Ishikawa (cell line): ENCODE measurements at regions not wholly inside any gene's neighbourhood (a gene's known extent, or its start where the extent isn't known, plus 50 kb on each side); places are given as distances from the start of the nearest gene placed in this dataset.

Experiments
- CEBPB ChIP-seq: IDR thresholded peaks from 2 replicates; pipeline ENCODE4 v1.6.1; 2012
- CREB1 ChIP-seq: IDR thresholded peaks from 2 replicates; pipeline ENCODE4 v1.6.1; 2012; ENCODE audit warnings: low read depth
- EGR1 ChIP-seq: IDR thresholded peaks from 2 replicates; pipeline ENCODE4 v1.6.1; 2012
- EP300 ChIP-seq: IDR thresholded peaks from 2 replicates; pipeline ENCODE4 v1.6.1; 2012; ENCODE audit warnings: borderline replicate concordance
- FOXM1 ChIP-seq: IDR thresholded peaks from 2 replicates; pipeline ENCODE4 v1.6.1; 2012; ENCODE audit warnings: low read depth, borderline replicate concordance
- MAX ChIP-seq: IDR thresholded peaks from 2 replicates; pipeline ENCODE4 v1.6.1; 2012
- NFIC ChIP-seq: IDR thresholded peaks from 2 replicates; pipeline ENCODE4 v1.6.1; 2012
- RAD21 ChIP-seq: IDR thresholded peaks from 2 replicates; pipeline ENCODE4 v1.6.1; 2012; ENCODE audit warnings: low read depth
- REST ChIP-seq: IDR thresholded peaks from 2 replicates; pipeline ENCODE4 v1.6.1; 2012; ENCODE audit warnings: low read depth, mild to moderate bottlenecking
- TAF1 ChIP-seq: IDR thresholded peaks from 2 replicates; pipeline ENCODE4 v1.6.1; 2012; ENCODE audit warnings: low read depth, mild to moderate bottlenecking
- TCF12 ChIP-seq: IDR thresholded peaks from 2 replicates; pipeline ENCODE4 v1.6.1; 2012; ENCODE audit warnings: low read depth
- TEAD4 ChIP-seq: IDR thresholded peaks from 2 replicates; pipeline ENCODE4 v1.6.1; 2012
- USF1 ChIP-seq: IDR thresholded peaks from 2 replicates; pipeline ENCODE4 v1.6.1; 2012
- YY1 ChIP-seq: IDR thresholded peaks from 2 replicates; pipeline ENCODE4 v1.6.1; 2012; ENCODE audit warnings: low read depth
- ZBTB7A ChIP-seq: IDR thresholded peaks from 2 replicates; pipeline ENCODE4 v1.6.1; 2012; ENCODE audit warnings: low read depth

- TF ChIP-seq EP300: no peak
These were observed 218.6 kb upstream of the FOXN3 start for GRCh38 chr14:89635615-89636014.

GRCh38 chr14:89634037-89634436, 217.0 kb upstream of the FOXN3 start:
- no peak for TF ChIP-seq EGR1
- TF ChIP-seq EP300: no peak
- no peak for TF ChIP-seq YY1
- TF ChIP-seq FOXM1: no peak
- TF ChIP-seq MAX: no peak
- TF ChIP-seq USF1: no peak
- no peak for TF ChIP-seq ZBTB7A
- TF ChIP-seq CEBPB: no peak
- no peak for TF ChIP-seq RAD21
- no peak for TF ChIP-seq REST
- TF ChIP-seq NFIC: no peak
- TF ChIP-seq CREB1: no peak
- no peak for TF ChIP-seq TAF1
- TF ChIP-seq TEAD4: no peak
- TF ChIP-seq TCF12: no peak

- TF ChIP-seq EP300 (no peak), TCF12 (no peak), CEBPB (no peak), REST (no peak), MAX (no peak), YY1 (no peak), CREB1 (no peak), TEAD4 (no peak), FOXM1 (no peak), TAF1 (no peak), NFIC (no peak), ZBTB7A (no peak), EGR1 (no peak), RAD21 (no peak), USF1 (no peak)
These were observed 213.2 kb upstream of the FOXN3 start for GRCh38 chr14:89630101-89630829.

- TF ChIP-seq TEAD4 (no peak), FOXM1 (no peak), MAX (no peak), CREB1 (no peak), EGR1 (no peak), TCF12 (no peak), EP300 (no peak), YY1 (no peak), CEBPB (no peak), ZBTB7A (no peak), REST (no peak), TAF1 (no peak), RAD21 (no peak)
These were observed 212.3 kb upstream of the FOXN3 start for GRCh38 chr14:89629383-89629782.

- TF ChIP-seq CREB1 (no peak), RAD21 (no peak), NFIC (no peak), TCF12 (no peak), MAX (no peak), ZBTB7A (no peak)
These were observed 211.5 kb upstream of the FOXN3 start for GRCh38 chr14:89628521-89628920.
